ENCODE measurements at regions not wholly inside any gene's neighbourhood (a gene's known extent, or its start where the extent isn't known, plus 50 kb on each side); places are given as distances from the start of the nearest gene placed in this dataset.
A peak's percentile ranks its signal among the peaks of the same experiment; 100 is the strongest.

DNA sequence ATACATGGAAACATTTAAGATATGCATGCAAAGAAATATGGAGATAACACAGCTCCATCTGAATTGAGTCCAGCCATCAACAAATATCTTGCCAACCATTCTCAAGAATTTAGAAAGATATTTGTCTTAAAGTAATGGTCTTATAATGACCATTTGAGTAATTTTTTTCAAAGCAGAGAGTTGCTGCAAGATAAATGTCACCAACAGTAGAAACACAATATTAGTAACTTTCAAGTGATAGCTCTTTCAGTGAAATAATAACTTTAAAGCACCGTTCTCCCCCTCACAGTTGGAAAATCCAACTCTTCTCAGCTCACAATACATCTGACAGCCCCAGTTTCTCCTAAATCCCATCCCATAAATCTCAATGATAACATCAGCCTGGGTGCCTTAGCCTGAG lies 481.0 kb upstream of the ADAMTS5 start:
- Histone ChIP-seq H3K27me3 (no peaks in the 10 kb centered on the region), H3K27ac (no peak overlapping the region), H3K4me3 (no peak overlapping the region), H3K4me1 (no peaks in the 10 kb centered on the region), H3K9me3 (peaks cover 0 to 4% of the 10 kb centered on the region in 2 donors), H3K36me3 (no peaks in the 10 kb centered on the region)
- no peak for DNase-seq
- no peak for ATAC-seq
- TF ChIP-seq, protein P1, sequence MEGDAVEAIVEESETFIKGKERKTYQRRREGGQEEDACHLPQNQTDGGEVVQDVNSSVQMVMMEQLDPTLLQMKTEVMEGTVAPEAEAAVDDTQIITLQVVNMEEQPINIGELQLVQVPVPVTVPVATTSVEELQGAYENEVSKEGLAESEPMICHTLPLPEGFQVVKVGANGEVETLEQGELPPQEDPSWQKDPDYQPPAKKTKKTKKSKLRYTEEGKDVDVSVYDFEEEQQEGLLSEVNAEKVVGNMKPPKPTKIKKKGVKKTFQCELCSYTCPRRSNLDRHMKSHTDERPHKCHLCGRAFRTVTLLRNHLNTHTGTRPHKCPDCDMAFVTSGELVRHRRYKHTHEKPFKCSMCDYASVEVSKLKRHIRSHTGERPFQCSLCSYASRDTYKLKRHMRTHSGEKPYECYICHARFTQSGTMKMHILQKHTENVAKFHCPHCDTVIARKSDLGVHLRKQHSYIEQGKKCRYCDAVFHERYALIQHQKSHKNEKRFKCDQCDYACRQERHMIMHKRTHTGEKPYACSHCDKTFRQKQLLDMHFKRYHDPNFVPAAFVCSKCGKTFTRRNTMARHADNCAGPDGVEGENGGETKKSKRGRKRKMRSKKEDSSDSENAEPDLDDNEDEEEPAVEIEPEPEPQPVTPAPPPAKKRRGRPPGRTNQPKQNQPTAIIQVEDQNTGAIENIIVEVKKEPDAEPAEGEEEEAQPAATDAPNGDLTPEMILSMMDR (IDR thresholded peaks at IDR 0.05), result no peak
- intact Hi-C loops (cut with DNase I), result no loop called here

GRCh38 chr21:27429710-27430341 lies 462.9 kb upstream of the ADAMTS5 start:
- Histone ChIP-seq H3K36me3 (no peaks in the 10 kb centered on the region), H3K27ac (no peak overlapping the region), H3K4me1 (no peaks in the 10 kb centered on the region), H3K9me3 (peaks cover 0 to 6% of the 10 kb centered on the region in 2 donors), H3K27me3 (no peaks in the 10 kb centered on the region), H3K4me3 (no peak overlapping the region)
- DNase-seq (no peak), ATAC-seq (no peak)
- intact Hi-C loops (cut with DNase I), result no loop called here
- TF ChIP-seq, protein P1 (IDR thresholded peaks at IDR 0.05), result no peak

DNA sequence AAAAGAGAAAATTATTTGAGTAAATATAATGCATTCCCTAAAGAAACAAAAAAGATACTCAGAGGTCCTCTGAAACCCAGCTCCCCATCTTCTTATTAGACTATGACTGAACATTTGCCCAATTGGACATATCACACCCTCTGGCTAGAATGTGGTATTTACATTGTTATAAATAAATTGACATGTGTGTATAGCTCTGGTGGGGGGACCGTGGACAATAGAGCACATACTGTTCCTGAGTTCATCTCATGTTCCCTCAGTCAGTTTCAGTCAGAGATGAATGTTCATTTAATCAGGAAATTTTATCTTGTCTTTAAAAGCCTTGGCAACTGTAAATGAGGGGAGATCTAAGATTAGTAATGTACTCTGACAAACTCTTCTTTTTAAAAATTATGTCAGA lies 459.3 kb upstream of the ADAMTS5 start:
- intact Hi-C loops (cut with DNase I), result no loop called here
- no peak for ATAC-seq
- Histone ChIP-seq H3K4me1 (no peaks in the 10 kb centered on the region), H3K27me3 (no peaks in the 10 kb centered on the region), H3K36me3 (no peaks in the 10 kb centered on the region), H3K4me3 (no peak overlapping the region), H3K27ac (peak overlapping the region in 1 of 2 donors; percentile 33), H3K9me3 (peaks cover 0 to 6% of the 10 kb centered on the region in 2 donors)
- no peak for DNase-seq
- TF ChIP-seq, protein P1 (IDR thresholded peaks at IDR 0.05), result no peak

DNA sequence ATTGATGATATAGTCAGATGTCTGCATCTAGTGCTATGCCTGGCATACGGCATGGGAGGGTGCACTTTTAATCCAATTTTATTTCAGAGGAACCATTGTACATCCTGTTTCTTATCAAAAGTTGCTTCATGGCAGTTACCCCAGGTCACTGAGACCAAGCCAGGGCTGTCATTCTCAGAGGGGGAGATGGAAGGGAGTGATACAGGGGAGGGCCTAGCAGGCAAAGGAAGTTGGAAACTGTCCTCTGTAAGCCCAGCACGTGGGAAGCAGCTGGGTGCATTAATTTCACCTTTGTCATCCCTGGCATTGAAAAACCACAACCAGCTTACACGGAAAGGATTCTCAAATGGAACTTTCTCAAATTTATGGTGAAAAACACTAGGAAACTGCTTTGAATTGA lies 458.7 kb upstream of the ADAMTS5 start:
- peaks cover 0 to 6% of the 10 kb centered on the region in 2 donors for H3K9me3 ChIP-seq
- no peak overlapping the region for H3K4me3 ChIP-seq
- H3K27me3 ChIP-seq, result no peaks in the 10 kb centered on the region
- peak overlapping the region in 1 of 2 donors; percentile 33 for H3K27ac ChIP-seq
- intact Hi-C loops (cut with DNase I), result no loop called here
- no peak for ATAC-seq
- no peaks in the 10 kb centered on the region for H3K36me3 ChIP-seq
- no peaks in the 10 kb centered on the region for H3K4me1 ChIP-seq
- no peak for DNase-seq
- TF ChIP-seq, protein P1 (IDR thresholded peaks at IDR 0.05), result no peak

DNA sequence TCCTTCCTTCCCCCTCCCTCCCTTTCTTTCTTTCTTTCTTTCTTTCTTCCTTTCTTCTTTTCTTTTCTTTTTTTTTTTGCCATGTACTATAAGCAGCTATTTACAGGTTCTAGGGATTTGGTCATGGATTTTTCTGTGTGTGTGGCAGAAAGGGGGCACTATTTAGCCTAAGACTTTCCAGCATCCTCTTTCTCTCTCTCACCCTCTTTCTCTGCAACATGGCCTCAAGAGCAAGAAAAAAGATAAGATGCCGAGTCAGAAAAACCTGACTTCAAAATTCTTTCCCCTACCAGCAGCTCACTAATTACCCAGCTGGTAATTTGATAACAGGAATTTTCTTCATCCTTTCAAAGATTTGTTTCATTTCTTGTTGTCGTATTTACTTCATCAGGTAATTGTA lies 458.3 kb upstream of the ADAMTS5 start:
- ATAC-seq, result no peak
- intact Hi-C loops (cut with DNase I), result no loop called here
- Histone ChIP-seq H3K27ac (no peak overlapping the region), H3K4me1 (no peaks in the 10 kb centered on the region), H3K36me3 (no peaks in the 10 kb centered on the region), H3K27me3 (no peaks in the 10 kb centered on the region), H3K9me3 (peaks cover 0 to 4% of the 10 kb centered on the region in 2 donors), H3K4me3 (no peak overlapping the region)
- no peak for DNase-seq
- TF ChIP-seq, protein P1 (IDR thresholded peaks at IDR 0.05), result no peak

All from left lung (tissue), 4 donors.